Common myeloid progenitor, CD34-positive (primary cell): ENCODE measurements at regions not wholly inside any gene's neighbourhood (a gene's known extent, or its start where the extent isn't known, plus 50 kb on each side); places are given as distances from the start of the nearest gene placed in this dataset.

ENCODE experiments used
- CTCF ChIA-PET: fragments of 350-600 bp; sonication (Branson Sonifier 250); formaldehyde crosslinking; loops from one replicate; lab custom pipeline; 2021; ENCODE audit warnings: antibody characterized with exemption; lab: Charles Lee
- POLR2A ChIA-PET: fragments of 350-600 bp; sonication (Branson Sonifier 250); formaldehyde crosslinking; loops from one replicate; lab custom pipeline; 2021; ENCODE audit warnings: antibody characterized with exemption; lab: Charles Lee
- DNase-seq, 3 donors: peaks; one replicate each; pipeline versions ENCODE4 v3.0.0 to v3.0.0-alpha.2; 2013
- H3K27ac ChIP-seq, 2 experiments: 1 replicate in 1 of 2; 2 replicates in 1 of 2; pipeline ENCODE4 v1.7.0; 2013; ENCODE audit warnings: inconsistent platforms in 2 of 2, low read length in 2 of 2, mild to moderate bottlenecking in 2 of 2, low read depth in 1 of 2, moderate library complexity in 1 of 2; ENCODE audit not compliant: severe bottlenecking in 2 of 2, insufficient read depth in 1 of 2, poor library complexity in 1 of 2
- H3K27me3 ChIP-seq, 5 experiments: replicated peaks in 2 of 5; 1 replicate in 3 of 5; 2 replicates in 2 of 5; pipeline versions ENCODE4 v1.6.1 to v1.7.0; 2013; ENCODE audit warnings: low read length in 4 of 5, mild to moderate bottlenecking in 2 of 5, moderate library complexity in 2 of 5, inconsistent platforms in 1 of 5; ENCODE audit not compliant: insufficient read depth in 5 of 5, control insufficient read depth in 4 of 5
- H3K36me3 ChIP-seq, 4 experiments: 1 replicate in 2 of 4; 2 replicates in 2 of 4; pipeline versions ENCODE4 v1.6.1 to v1.7.0; 2013; ENCODE audit warnings: low read length in 3 of 4, control low read depth in 1 of 4, mild to moderate bottlenecking in 1 of 4; ENCODE audit not compliant: control insufficient read depth in 4 of 4, insufficient read depth in 4 of 4
- H3K4me1 ChIP-seq, 4 experiments: 1 replicate in 3 of 4; 2 replicates in 1 of 4; pipeline versions ENCODE4 v1.6.1 to v1.7.1; 2013; ENCODE audit warnings: low read length in 3 of 4, mild to moderate bottlenecking in 3 of 4, control low read depth in 1 of 4, inconsistent platforms in 1 of 4, moderate library complexity in 1 of 4; ENCODE audit not compliant: control insufficient read depth in 4 of 4, insufficient read depth in 4 of 4; ENCODE audit errors: control extremely low read depth in 1 of 4
- H3K4me3 ChIP-seq, 7 experiments: 1 replicate in 4 of 7; 2 replicates in 3 of 7; pipeline versions ENCODE4 v1.5.1 to v1.7.0; 2013; ENCODE audit warnings: mild to moderate bottlenecking in 7 of 7, low read length in 6 of 7, moderate library complexity in 6 of 7, inconsistent platforms in 2 of 7, low read depth in 2 of 7, control low read depth in 1 of 7; ENCODE audit not compliant: insufficient read depth in 4 of 7, control insufficient read depth in 1 of 7; ENCODE audit errors: extremely low read depth in 1 of 7
- H3K9me3 ChIP-seq, 5 experiments: 1 replicate in 4 of 5; 2 replicates in 1 of 5; pipeline versions ENCODE4 v1.6.1 to v1.7.1; 2013; ENCODE audit warnings: low read length in 4 of 5, mild to moderate bottlenecking in 2 of 5, inconsistent platforms in 1 of 5, low read depth in 1 of 5, moderate library complexity in 1 of 5; ENCODE audit not compliant: control insufficient read depth in 4 of 5, insufficient read depth in 2 of 5; ENCODE audit errors: control extremely low read depth in 1 of 5
- WGBS: methylation state at CpG from one replicate; pipeline ENCODE4 v1.1.5; 2013; ENCODE audit not compliant: insufficient coverage; 5-methylcytosine and 5-hydroxymethylcytosine counted together

DNA sequence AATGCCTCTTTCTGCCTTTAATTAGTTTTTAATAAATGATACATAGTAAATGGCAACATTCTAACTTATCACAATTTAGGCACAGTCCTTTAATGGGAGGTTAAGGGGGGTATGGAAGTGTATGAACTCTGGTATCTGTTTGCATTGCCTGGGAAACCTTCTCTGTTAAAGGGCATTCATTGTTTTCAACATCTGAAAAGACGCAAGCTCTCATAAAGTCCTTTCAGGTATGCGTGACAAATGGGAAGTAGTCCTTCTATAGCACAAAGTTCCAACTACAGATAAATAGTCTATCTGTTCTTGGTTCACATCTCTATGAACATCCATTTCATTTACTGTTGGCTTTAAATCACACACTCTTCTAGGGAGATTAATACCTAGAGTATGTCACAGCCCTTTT, 298.0 kb upstream of the PMFBP1 start:
- Histone ChIP-seq H3K4me3 (no peak overlapping the region), H3K27me3 (no peaks in the 10 kb centered on the region), H3K36me3 (no peaks in the 10 kb centered on the region), H3K27ac (no peak overlapping the region), H3K4me1 (no peaks in the 10 kb centered on the region), H3K9me3 (no peaks in the 10 kb centered on the region)
- WGBS: 100% methylated on average over 2 of the region's 2 CpGs
- DNase-seq: no peak
- ChIA-PET CTCF (no interaction called here), POLR2A (no interaction called here)

GRCh38 chr16:72468582-72468981, 296.6 kb upstream of the PMFBP1 start:
- no peak overlapping the region for H3K27ac ChIP-seq
- CTCF ChIA-PET: no interaction called here
- H3K4me1 ChIP-seq: no peaks in the 10 kb centered on the region
- peaks cover 0 to 2% (median 0%) of the 10 kb centered on the region in 5 experiments for H3K9me3 ChIP-seq
- POLR2A ChIA-PET: no interaction called here
- no peak overlapping the region for H3K4me3 ChIP-seq
- no peaks in the 10 kb centered on the region for H3K36me3 ChIP-seq
- no peaks in the 10 kb centered on the region for H3K27me3 ChIP-seq
- DNase-seq: no peak

GRCh38 chr16:72467157-72467759, 295.3 kb upstream of the PMFBP1 start:
- Histone ChIP-seq H3K9me3 (peaks cover 0 to 2% (median 0%) of the 10 kb centered on the region in 5 experiments), H3K36me3 (no peaks in the 10 kb centered on the region), H3K27me3 (no peaks in the 10 kb centered on the region), H3K4me3 (no peak overlapping the region), H3K27ac (no peak overlapping the region), H3K4me1 (no peaks in the 10 kb centered on the region)
- 55% methylated on average over 2 of the region's 3 CpGs for WGBS
- DNase-seq: peak; percentile 39 to 72 (median 66)
- CTCF ChIA-PET: interaction anchor here (0.7 to 2.6 kb wide), 8 partner anchors 24 to 345 kb away, joined by 3 to 20 read pairs (median 4); no protein-coding TSS in a partner anchor
- POLR2A ChIA-PET: interaction anchor here (0.7 kb wide), 1 partner anchor 225 kb away, joined by 6 read pairs; no protein-coding TSS in a partner anchor

- Histone ChIP-seq H3K36me3 (no peaks in the 10 kb centered on the region), H3K27me3 (no peaks in the 10 kb centered on the region), H3K9me3 (peaks cover 0 to 2% (median 0%) of the 10 kb centered on the region in 5 experiments), H3K4me3 (no peak overlapping the region), H3K4me1 (no peaks in the 10 kb centered on the region), H3K27ac (no peak overlapping the region)
- WGBS: no CpG with 5 or more reads among the region's 5 CpGs
- ChIA-PET CTCF (interaction anchor here (1.0 to 2.6 kb wide), 2 partner anchors 224 to 340 kb away, joined by 4 to 20 read pairs; no protein-coding TSS in a partner anchor), POLR2A (no interaction called here)
- DNase-seq: no peak
Observed at GRCh38 chr16:72464597-72465368, 292.8 kb upstream of the PMFBP1 start.

DNA sequence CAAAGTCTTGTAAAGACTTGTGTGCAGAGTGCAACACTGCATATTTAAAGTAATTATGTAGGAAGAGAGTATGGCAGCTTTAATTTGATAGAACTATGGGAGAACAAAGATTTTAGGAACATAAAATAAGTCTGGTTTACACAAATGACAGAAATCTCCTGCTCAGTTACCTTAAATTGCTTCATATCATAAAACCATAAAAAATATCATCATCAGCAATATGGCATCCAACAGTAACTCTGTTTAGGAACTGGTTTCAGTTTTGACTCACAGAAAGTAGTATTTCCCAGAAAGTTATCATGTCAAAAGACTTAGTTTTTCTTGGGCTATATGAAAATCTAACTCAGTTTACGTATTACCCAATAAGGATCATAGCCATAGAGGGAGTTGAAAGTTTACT, 292.1 kb upstream of the PMFBP1 start:
- no CpG with 5 or more reads among the region's 1 CpG for WGBS
- no peak for DNase-seq
- Histone ChIP-seq H3K9me3 (peaks cover 0 to 2% (median 0%) of the 10 kb centered on the region in 5 experiments), H3K27ac (no peak overlapping the region), H3K27me3 (no peaks in the 10 kb centered on the region), H3K4me3 (no peak overlapping the region), H3K4me1 (no peaks in the 10 kb centered on the region), H3K36me3 (no peaks in the 10 kb centered on the region)
- CTCF ChIA-PET: no interaction called here
- POLR2A ChIA-PET: no interaction called here

- 93% methylated on average over 2 of the region's 2 CpGs for WGBS
Observed at GRCh38 chr16:72458035-72458434, 286.1 kb upstream of the PMFBP1 start.

More at GRCh38 chr16:72458035-72458434, 286.1 kb upstream of the PMFBP1 start:
- Histone ChIP-seq H3K4me3 (no peak overlapping the region), H3K27ac (no peak overlapping the region), H3K36me3 (peaks cover 0 to 2% (median 0%) of the 10 kb centered on the region in 4 experiments), H3K9me3 (peaks cover 6 to 26% (median 12%) of the 10 kb centered on the region in 5 experiments), H3K4me1 (no peaks in the 10 kb centered on the region), H3K27me3 (no peaks in the 10 kb centered on the region)
- no peak for DNase-seq
- CTCF ChIA-PET: no interaction called here
- POLR2A ChIA-PET: no interaction called here
